PC-9 (cell line): ENCODE measurements at regions not wholly inside any gene's neighbourhood (a gene's known extent, or its start where the extent isn't known, plus 50 kb on each side); places are given as distances from the start of the nearest gene placed in this dataset.

Source experiments
- BruUV-seq: library from RNA; stranded (reverse); fragments of 400-500 nt; replicated peaks from 2 replicates; lab custom pipeline; 2021; lab: Mats Ljungman, UMichigan
- CTCF ChIA-PET: fragments of 300-600 bp; sonication (Branson Sonifier 250); formaldehyde crosslinking; loops from one replicate; lab custom pipeline; 2022; ENCODE audit warnings: antibody characterized with exemption; lab: Charles Lee
- POLR2A ChIA-PET: fragments of 300-600 bp; sonication (Branson Sonifier 250); formaldehyde crosslinking; loops from one replicate; lab custom pipeline; 2022; ENCODE audit warnings: antibody characterized with exemption; ENCODE audit not compliant: unreplicated experiment; lab: Charles Lee
- DNase-seq, 2 experiments: peaks; one replicate each; pipeline versions ENCODE4 v3.0.0 to v3.0.0-alpha.2; 2015 to 2022; ENCODE audit warnings: mixed read lengths in 1 of 2
- H2AFZ ChIP-seq: fragments of 200-600 bp; sonication (generic); 2 replicates; pipeline ENCODE4 v1.8.1; 2017; ENCODE audit warnings: antibody characterized with exemption
- H3F3A ChIP-seq: fragments of 200-600 bp; sonication (generic); 2 replicates; pipeline ENCODE4 v1.8.1; 2017; ENCODE audit warnings: antibody characterized with exemption, mild to moderate bottlenecking, low read depth; ENCODE audit not compliant: insufficient read depth
- H3K27ac ChIP-seq: fragments of 200-600 bp; sonication (generic); 2 replicates; pipeline ENCODE4 v1.6.1; 2016; ENCODE audit warnings: mixed run types
- H3K27me3 ChIP-seq: fragments of 200-600 bp; sonication (generic); 2 replicates; pipeline ENCODE4 v1.6.1; 2016; ENCODE audit warnings: low read depth, mixed run types; ENCODE audit not compliant: insufficient read depth
- H3K36me3 ChIP-seq: fragments of 200-600 bp; sonication (generic); 2 replicates; pipeline ENCODE4 v1.6.1; 2016; ENCODE audit warnings: low read depth, mixed run types
- H3K4me1 ChIP-seq: fragments of 200-600 bp; sonication (generic); replicated peaks from 2 replicates; pipeline ENCODE4 v1.6.1; 2016; ENCODE audit warnings: mixed run types; ENCODE audit not compliant: insufficient read depth
- H3K4me2 ChIP-seq: fragments of 200-600 bp; sonication (generic); 2 replicates; pipeline ENCODE4 v1.6.1; 2017; ENCODE audit warnings: mixed run types
- H3K4me3 ChIP-seq: fragments of 200-600 bp; sonication (generic); 2 replicates; pipeline ENCODE4 v1.6.1; 2016; ENCODE audit warnings: mixed run types
- H3K79me2 ChIP-seq: fragments of 200-600 bp; sonication (generic); 2 replicates; pipeline ENCODE4 v1.6.1; 2017; ENCODE audit warnings: low read depth, mixed run types
- H3K9me2 ChIP-seq: fragments of 200-600 bp; sonication (generic); 2 replicates; pipeline ENCODE4 v1.8.1; 2017; ENCODE audit warnings: mild to moderate bottlenecking; ENCODE audit not compliant: insufficient read depth
- H3K9me3 ChIP-seq: fragments of 200-600 bp; sonication (generic); 2 replicates; pipeline ENCODE4 v1.8.1; 2016; ENCODE audit warnings: low read depth; ENCODE audit not compliant: insufficient read depth
- H4K20me1 ChIP-seq: fragments of 200-600 bp; sonication (generic); 2 replicates; pipeline ENCODE4 v1.8.1; 2017; ENCODE audit not compliant: insufficient read depth
- CTCF ChIP-seq: fragments of 200-600 bp; sonication (generic); conservative IDR thresholded peaks from 2 replicates; pipeline ENCODE4 v1.6.1; 2017; ENCODE audit warnings: mixed run types, antibody characterized with exemption, mild to moderate bottlenecking, moderate library complexity
- EZH2 ChIP-seq: fragments of 200-600 bp; sonication (generic); IDR thresholded peaks from 2 replicates; pipeline ENCODE4 v1.8.0; 2017; ENCODE audit warnings: antibody characterized with exemption, low read depth
- intact Hi-C: fragments of 100-400 bp; cut with micrococcal nuclease; formaldehyde crosslinking; loops from one replicate; pipeline ENCODE4 v1.10.0; 2022; ENCODE audit not compliant: unreplicated experiment

GRCh38 chr1:167145965-167146364 is 52.1 kb downstream of the STYXL2 start:
- H3K4me3 ChIP-seq: no peak overlapping the region
- H3K27me3 ChIP-seq: no peaks in the 10 kb centered on the region
- H2AFZ ChIP-seq: no peak overlapping the region
- H3K9me2 ChIP-seq: no peaks in the 10 kb centered on the region
- H3K36me3 ChIP-seq: no peaks in the 10 kb centered on the region
- H3K9me3 ChIP-seq: 0 out of 2 replicates have a peak, but pooled peaks cover 3% of the 10 kb centered on the region
- intact Hi-C loops: no loop called here
- DNase-seq: no peak
- no peak overlapping the region for H3K27ac ChIP-seq
- TF ChIP-seq CTCF (no peak), EZH2 (no peak)
- H3K4me1 ChIP-seq: no peaks in the 10 kb centered on the region
- no peaks in the 10 kb centered on the region for H4K20me1 ChIP-seq
- POLR2A ChIA-PET: no interaction called here
- CTCF ChIA-PET: no interaction called here
- no peaks in the 10 kb centered on the region for H3K79me2 ChIP-seq
- no peaks in the 10 kb centered on the region for H3F3A ChIP-seq
- no peak overlapping the region for H3K4me2 ChIP-seq
- no TSS peak for BruUV-seq

- Histone ChIP-seq H3K27ac (no peak overlapping the region), H3K9me3 (0 out of 2 replicates have a peak, but pooled peaks cover 3% of the 10 kb centered on the region), H3K9me2 (no peaks in the 10 kb centered on the region), H3K27me3 (no peaks in the 10 kb centered on the region), H3K4me1 (no peaks in the 10 kb centered on the region), H3F3A (no peaks in the 10 kb centered on the region), H4K20me1 (no peaks in the 10 kb centered on the region), H3K4me3 (no peak overlapping the region), H2AFZ (peak overlapping the region; percentile 70; the same call in 1 of the 2 replicates), H3K4me2 (no peak overlapping the region), H3K36me3 (no peaks in the 10 kb centered on the region), H3K79me2 (no peaks in the 10 kb centered on the region)
- POLR2A ChIA-PET: no interaction called here
- TF ChIP-seq CTCF (no peak), EZH2 (no peak)
- DNase-seq: no peak
- intact Hi-C loops: no loop called here
- CTCF ChIA-PET: no interaction called here
- BruUV-seq: no TSS peak
Observed at GRCh38 chr1:167146903-167147539, 53.1 kb downstream of the STYXL2 start.

GRCh38 chr1:167148421-167148820 is 54.5 kb downstream of the STYXL2 start:
- Histone ChIP-seq H3K9me3 (0 out of 2 replicates have a peak, but pooled peaks cover 3% of the 10 kb centered on the region), H3K36me3 (no peaks in the 10 kb centered on the region), H3K4me2 (no peak overlapping the region), H3K27ac (no peak overlapping the region), H3K4me3 (no peak overlapping the region), H3F3A (no peaks in the 10 kb centered on the region), H3K79me2 (no peaks in the 10 kb centered on the region), H3K9me2 (no peaks in the 10 kb centered on the region), H3K27me3 (no peaks in the 10 kb centered on the region), H3K4me1 (no peaks in the 10 kb centered on the region), H2AFZ (no peak overlapping the region), H4K20me1 (no peaks in the 10 kb centered on the region)
- POLR2A ChIA-PET: no interaction called here
- CTCF ChIA-PET: interaction anchor here (0.7 kb wide), 1 partner anchor 1224 kb away, joined by 6 read pairs; no protein-coding TSS in a partner anchor
- DNase-seq: no peak
- intact Hi-C loops: no loop called here
- TF ChIP-seq CTCF: no peak
- TF ChIP-seq EZH2: no peak
- no TSS peak for BruUV-seq
